Stimulated activated CD8-positive, alpha-beta memory T cell treated with anti-CD3 and anti-CD28 coated beads, Interleukin-15, amount 100 ng/mL, for 1 hour (primary cell): ENCODE measurements at regions not wholly inside any gene's neighbourhood (a gene's known extent, or its start where the extent isn't known, plus 50 kb on each side); places are given as distances from the start of the nearest gene placed in this dataset.
"Not testable (repeated sequence)": the region's sequence is repeated elsewhere in the genome, so short reads cannot be mapped to it uniquely, and the experiment has no call there.

ENCODE experiments used
- DNase-seq: peaks from one replicate; pipeline ENCODE4 v3.0.0-alpha.2; 2020; ENCODE audit warnings: low read depth

DNA sequence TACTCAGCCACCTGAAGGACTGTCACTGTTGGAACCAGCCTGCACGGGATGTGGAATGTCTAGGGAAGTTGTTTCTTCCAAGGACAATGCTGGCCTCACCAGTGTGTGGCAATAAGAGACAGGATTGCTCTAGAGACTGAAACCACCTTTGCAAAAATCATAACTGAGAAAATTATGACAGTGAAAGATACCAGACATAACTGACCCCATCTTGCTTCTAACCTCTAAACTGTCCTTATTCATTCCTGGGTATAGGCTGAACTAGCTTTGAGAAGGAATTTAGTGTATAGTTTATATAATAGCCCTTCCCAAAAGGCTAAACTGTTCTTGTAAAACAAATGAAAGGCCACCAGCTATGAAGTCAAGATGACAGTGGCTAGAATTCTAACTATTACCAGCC, 83.6 kb downstream of the IER5 start:
- DNase-seq = no peak

DNA sequence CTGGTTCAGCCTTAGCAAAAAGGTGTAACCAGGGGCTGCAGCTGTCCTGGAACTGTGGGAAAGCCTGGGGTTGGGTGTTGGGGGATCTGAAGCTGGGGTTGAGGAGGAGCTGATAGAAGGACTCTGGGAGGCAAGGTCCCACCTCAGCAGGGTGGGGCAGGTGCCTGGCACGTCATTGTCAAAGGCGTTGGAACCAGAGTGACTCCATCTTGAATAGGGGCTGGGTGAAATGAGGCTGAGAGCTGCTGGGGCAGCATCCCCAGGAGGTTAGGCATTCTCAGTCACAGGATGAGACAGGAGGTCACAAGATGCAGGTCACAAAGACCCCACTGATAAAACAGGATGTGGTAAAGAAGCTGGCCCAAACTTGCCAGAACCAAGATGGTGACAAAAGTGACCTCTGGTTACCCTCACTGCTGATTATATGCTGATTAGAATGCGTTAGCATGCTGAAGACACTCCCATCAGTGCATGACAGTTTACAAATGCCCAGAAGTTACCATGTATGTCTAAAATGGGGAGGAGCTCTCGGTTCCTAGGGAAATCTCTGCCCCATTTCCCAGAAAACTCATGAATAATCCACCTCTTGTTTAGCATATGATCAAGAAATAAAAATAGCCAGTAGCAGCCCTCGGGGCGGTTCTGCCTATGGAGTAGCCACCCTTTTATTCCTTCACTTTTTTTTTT, 85.4 kb downstream of the IER5 start:
- DNase-seq = no peak

DNA sequence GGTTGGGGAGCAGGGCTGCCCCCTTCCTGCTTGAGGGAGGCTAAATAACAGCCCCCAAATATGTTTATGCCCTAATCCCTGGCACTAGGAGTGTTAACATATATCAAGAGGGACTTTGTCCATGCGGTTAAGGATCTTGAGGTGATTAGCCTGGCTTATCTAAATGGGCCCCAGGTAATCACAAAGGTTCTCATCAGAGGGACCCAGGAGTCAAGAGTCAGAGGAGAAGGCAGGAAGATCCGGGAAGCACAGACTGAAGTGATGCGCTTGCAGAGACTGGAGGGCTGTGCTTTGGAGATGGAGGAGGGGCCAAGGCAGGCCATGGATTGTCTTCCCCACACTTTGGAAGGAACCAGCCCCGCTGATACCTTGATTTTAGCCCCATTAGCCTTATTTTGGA, 86.4 kb downstream of the IER5 start:
- DNase-seq = no peak

DNA sequence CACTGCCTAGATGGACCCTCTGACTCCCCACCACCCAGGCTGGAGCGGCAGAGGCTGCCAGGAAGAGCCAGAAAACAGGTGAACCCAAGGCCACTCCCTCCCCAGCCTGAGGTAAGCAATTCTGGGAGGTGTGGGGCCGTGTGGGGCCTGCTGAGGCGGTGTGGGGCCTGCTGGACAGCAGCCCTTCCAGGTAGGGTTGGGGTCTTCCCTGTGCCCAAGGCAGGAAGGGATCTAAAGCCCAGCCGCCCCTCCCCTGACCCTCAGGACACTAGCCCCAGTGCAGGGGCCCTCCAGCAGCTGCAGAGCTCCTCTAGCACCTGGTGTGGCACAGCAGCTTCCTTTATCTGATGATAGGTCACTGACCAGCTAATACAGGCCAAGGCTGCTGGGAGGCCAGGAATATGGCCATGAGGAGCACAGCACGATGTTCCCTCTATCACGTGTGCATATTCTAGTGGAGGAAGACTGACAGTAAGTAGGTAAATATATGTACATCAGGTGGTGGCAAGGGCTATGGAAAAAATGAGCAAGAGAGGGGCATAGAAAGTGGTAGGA, 86.9 kb downstream of the IER5 start:
- DNase-seq = no peak

DNA sequence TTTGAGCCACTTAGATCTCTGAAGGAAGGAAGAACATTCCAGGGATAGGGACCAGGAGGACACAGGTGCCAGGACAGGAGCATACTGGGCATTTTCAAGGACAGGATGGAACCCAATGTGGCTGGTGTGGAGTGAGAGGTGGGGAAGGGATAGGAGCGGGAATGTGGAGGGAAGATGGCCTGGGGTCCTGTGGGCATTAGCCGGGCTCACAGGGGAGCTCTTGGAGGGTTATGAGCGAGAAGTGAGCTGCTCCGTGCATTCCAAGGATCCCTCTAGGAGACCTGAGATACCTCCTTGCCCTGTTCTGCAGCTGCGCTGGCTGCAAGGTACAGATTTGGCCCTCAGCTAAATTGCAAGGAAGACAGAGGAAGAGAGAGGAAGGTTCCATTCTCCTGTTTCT, 87.5 kb downstream of the IER5 start:
- DNase-seq = no peak

DNA sequence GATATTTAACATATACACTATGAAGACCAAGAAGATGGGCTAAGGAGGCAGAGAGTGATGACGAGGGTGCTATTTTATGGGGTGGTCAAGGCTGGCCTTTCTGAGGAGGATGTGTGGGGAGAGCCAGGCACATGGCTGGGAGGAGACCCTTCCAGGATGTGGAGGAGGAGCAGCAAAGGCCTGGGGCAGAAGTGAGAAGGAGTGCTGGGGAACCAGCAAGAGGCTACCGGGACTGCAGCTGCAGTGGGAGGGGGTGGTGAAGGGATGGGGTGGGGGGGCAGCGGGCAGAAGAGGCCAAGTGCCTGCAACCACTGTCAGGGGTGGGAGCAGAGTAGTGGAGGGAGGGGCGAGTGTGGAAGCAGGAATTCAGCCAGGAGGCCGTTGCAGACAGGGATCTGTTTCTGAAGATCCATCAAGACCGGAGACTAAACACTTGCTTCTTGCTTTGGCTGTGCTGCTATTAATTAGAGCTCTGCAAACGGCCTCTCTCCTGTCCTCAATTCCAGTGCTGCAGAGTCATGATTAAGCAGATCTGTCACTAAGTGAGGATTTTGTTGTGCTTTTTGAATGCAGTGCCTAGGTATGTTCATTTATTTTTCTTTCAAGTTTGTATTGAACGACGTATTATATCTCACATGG, 89.9 kb downstream of the IER5 start:
- DNase-seq = no peak

DNA sequence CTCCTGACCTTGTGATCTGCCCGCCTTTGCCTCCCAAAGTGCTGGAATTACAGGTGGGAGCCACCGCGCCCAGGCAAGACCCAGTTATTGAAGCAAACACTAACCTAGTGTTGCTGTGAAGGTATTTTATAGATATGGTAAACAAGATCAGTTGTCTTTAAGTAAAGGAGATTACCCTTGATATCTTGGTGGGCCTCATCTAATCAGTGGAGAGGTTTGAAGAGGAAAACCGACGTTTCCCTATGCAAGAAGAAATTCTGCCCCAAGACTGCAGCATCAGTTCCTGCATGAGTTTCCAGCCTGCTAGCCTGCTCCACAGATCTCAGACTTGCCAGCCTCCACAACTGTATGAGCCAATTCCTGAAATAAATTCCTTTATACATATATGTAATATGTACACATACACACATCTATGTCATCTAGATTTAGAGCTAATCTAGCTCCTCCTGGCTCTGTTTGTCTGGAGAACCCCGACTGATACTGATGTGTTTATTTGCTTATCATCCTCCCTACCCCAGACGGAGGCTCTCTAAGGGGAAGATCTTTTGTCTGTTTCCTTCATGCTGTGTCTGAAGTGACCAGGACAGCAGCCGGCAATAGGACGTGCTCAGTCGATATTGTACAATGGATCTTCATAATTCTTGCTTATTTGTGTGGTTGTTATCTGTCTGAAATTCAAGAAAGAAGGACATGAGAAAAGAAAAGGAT, 90.9 kb downstream of the IER5 start:
- DNase-seq = no peak

DNA sequence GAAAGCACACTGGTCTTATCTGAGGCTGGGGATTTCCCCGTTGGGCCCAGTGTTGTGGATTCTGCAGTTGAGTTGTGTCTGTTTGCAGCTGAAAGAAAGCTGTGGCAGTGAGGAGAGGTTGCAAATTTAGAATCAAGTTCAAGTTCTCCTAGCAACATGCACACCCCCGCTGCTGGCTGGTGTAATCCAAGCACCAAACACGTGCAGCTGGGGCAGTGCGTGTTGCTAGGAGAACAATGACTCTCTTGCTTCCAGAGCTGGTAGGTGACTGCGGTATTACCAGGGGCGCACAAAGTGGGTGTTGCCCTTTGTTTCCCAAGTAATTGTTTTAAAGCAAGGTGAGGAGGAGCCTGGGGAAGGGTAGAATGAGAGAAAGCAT, 91.5 kb downstream of the IER5 start:
- no peak for DNase-seq

DNA sequence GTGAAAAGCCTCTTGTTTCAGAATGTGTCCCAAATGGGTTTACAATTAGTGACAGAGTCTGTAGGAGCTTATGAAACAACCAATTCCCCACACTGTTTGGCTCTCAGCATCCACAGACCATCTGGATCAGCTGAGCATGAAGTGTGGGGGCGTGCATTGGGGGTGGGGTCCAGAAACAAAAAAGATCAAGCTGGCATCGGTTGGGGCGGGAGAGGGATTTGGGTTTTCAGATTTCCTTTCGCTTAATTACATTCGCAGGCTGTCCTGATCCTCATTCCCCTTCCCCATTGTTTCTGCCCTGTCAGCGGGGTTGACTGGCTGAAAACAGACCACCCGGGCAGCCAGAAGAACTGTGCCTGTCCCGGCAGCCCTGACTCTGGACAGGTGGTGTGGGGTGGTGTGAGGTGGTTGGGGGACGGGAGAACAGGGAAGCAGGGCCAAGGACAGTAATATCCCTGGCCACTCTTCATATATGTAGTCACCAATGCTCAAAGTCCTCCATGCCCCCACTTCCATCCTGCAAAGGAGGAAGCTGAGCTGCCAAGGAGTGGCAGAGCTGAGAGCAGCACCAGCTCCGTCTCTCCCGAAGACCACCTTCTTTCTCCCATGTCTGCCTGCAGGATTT, 92.0 kb downstream of the IER5 start:
- no peak for DNase-seq

DNA sequence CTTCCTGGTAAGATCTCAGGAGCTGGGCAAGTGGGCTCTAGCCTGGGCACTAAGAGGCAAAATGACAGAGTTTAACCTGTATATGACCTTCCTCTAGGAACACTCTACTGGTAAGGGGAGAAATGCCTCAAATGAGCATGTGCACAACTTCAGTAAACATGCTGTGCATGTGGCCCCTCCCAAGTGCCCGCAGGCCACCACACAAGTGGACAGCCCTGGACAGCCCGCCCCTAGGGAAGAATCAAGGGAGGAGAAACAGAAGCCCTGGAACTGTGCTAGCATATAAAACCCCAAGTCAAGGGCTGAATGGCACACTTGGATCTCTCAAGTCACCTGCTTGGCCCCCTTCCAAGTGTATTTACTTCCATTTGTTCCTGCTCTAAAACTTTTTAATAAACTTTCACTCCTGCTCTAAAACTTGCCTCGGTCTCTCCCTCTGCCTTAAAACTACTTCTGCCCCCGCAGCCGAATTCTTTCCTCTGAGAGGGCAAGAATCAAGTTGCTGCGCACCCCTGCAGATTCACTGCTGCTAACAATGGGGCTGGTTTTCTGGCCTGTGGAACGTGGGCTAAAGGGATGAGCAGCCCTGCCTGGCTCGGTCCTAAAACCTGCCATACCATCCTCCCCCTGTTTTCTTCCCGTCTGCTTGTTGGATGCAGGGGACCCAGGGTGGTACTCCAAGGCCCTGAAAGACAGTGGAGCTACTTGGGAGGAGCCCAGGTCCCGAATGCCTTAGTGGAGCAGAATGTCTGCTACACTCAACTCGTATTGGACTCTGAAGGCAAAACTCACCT, 93.5 kb downstream of the IER5 start:
- no peak for DNase-seq

DNA sequence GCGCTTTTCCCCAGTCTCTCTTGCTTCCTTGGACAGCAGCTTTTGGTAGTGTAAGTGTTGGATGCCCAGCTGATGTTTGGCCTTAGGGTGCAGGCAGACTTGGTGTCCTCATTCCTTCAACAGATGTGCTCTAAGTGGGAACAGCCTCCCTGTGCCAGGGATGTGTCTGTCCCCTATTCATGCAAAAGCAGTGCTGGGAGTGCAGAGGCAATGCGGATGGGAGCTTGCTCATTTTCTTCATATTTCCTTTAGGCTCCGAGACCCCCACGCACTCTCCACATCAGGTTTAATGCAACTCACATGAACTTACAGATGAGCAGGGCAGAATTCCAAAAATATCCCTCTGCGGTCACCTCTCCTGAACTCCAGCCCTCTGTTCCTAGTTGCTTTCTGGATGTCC, 96.1 kb downstream of the IER5 start:
- DNase-seq = no peak

DNA sequence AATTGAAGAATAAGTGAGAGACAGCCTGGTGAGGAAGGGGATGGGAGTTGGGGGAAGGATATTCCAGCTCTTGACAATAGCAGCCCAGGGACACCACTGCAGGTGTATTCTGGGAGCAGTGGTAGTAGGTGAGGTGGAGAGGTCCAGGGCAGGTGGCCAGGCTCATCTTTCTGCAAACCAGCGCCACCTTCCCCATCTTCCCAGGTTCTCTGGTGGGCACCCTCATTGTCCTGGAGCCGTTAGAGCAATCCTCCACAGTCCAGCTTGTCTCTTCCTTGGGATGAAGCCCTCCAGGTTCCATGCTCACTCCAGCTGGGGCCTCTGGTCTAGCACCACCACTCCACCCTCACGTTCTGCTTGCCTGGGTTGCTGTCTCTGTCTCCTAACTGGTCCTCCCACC, 97.0 kb downstream of the IER5 start:
- no peak for DNase-seq

DNA sequence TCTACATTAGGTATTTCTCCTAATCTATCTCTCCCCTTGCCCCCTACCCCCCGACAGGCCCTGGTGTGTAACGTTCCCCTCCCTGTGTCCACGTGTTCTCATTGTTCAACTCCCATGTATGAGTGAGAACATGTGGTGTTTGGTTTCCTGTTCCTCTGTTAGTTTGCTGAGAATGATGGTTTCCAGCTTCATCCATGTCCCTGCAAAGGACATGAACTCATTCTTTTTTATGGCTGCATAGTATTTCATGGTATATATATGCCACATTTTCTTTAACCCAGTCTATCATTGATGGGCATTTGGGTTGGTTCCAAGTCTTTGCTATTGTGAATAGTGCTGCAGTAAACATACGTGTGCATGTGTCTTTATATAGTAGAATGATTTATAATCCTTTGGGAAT, 97.6 kb downstream of the IER5 start:
- DNase-seq = not testable (repeated sequence)

DNA sequence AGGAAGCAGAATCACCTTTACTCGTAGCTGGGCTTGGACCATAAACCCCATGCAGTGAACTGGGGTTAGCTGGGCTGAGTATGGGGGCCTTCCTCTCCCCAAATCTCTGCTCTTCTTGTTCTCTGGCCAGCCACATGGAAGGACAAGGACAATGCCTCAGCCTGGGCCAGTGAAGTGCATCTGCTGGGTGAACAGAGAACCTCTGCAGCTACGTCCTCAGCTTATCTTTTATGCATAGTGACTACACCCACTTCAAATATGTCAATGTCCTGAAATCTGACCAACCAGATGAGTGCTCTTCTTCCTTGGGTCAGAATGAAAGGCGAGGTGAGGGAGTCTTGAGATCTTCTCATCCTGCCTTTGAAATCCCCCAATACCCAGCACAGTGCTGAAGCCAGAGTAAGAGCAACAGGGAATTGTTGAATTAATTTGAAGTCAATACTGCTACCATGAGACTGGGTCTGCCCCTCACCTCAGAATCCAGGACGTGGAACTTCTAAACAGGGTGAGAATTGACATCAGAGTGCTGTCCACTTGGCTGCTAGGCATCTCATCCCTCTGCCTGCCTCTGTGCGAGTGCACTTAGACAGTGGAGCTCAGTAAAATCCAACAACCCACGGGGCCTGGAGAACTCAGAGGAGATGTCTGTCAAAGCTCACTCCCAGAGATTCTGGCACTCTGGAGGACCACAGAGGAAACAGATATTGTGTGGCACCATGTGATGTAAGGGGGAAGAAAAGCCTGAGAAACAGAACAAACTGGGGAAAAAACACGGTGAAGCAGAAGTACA, 99.0 kb downstream of the IER5 start:
- no peak for DNase-seq

DNA sequence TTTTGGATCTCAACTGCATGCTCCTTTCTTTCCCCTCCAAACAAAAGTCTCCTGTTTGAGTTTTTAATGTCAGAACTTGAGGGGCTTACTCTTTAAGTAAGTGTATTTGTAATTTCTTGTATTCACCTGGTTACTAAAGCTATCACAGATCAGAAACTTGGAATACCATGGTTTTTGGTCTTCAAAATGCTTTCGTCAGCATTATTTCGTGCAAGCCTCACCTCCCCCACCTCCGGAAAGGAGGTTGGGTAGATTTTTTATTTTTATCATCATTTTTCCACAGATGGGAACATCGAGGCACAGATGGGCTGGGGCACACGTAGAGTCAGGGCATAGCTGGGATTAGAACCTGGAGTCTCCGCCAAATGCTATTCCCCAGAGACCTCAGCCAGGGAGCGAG, 100.7 kb downstream of the IER5 start:
- no peak for DNase-seq

DNA sequence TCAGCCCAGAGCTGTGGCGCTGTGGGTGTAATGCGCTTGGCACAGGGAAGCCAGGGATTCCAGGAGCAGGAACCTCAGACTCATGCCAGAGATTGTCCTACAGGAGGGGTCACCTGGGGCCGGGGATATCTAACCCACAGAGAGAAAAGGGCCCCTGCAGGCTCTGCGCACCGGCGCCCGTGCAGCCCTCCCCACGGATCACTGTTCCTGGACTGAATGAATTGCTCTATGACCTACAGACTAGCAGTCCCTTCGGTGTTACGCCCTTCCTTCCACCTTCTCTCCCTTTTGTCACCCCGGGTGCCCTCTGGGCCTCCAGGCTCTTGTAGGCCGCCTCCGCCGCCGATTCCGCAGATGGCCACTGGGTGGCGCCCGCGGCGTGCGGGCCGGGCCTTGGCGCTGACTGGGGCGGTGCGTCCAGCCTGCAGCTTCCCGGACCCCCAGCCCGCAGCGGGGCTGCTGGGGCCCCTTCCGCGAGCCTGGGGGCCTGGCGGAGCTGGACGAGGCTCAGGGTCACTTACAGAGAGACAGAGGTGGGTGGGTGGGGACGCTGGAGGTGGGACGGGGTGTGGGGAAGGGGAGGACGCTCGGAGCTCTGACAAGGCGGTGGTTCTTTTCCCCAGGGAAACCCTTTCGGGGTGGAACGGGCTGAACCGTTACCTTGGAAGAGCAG, 101.3 kb downstream of the IER5 start:
- peak; percentile 56 for DNase-seq

DNA sequence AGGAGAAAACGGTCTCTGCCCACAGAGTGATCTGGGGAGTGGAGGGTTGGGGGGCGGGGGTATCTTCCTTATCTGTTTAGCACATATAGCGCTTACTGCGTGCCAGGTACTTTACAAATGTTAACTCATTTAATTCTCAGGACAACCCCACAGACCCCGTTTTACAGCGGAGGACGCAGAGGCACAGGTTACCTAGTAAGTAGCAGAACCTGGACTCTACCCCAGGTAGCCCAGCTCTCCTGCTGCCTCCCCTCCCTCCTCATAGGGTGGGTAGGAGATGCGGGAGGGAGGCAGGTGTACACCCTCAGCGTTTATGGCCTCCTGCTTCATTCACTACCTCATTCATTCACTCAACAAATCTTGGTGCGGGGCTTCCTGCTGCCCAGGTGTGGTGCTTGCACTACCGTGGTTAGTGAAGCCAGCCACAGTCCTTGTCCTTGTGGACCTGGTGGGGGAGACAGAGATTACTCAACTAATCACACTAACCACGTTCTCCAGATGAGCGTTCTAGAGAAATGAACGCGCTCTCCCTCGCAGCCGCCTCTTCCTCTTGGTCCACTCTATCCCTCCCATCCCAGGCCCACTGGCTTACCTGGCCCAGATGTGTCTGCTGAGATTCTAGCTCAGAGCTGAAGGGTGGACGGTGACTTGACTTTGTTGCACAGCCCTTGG, 102.0 kb downstream of the IER5 start:
- no peak for DNase-seq

DNA sequence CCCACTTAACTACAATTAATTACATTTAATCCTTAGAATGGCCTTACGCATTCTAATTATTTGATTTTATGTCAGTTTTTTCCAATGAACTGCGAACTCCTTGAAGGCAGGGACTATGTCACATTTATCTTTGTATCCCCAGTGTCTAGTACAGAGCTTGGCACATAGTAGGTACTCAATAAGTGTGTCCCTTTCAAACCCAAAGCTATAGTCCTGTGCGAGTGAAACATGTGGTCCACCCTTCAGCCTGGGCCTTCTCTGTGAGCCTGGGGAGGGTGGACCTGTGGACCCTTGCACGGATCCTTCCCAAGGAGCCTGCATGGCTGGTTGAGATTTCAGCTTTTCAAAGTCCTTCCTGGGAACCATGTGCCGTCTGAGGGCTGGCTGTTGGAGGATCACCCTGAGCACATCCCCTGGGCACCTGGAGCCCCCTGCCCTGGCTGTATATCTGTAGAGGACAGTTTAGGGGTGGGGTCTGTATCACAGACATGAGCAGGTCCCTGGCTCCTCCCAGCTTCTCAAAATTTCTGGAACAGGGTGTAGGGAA, 103.1 kb downstream of the IER5 start:
- DNase-seq = no peak

DNA sequence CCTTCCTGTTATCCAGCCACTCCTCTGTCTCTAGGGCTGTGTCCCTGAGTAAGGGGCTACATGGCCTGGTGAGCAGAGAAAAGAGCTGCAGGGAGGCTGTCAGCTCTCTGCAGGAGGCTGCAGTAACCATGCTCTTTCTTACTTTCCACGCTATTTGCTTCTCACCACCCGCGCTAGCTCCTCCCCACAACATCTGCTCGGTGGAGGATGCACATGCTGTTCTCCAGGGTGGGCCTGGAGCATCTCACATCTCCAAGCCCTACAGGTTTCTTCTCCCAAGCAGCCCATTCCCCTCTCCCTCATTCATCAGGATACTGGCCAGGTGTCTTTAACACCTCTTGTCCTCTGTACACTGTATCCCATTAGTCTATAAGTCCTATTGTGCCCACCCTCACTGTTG, 103.8 kb downstream of the IER5 start:
- DNase-seq = no peak
